ENCODE measurements at regions not wholly inside any gene's neighbourhood (a gene's known extent, or its start where the extent isn't known, plus 50 kb on each side); places are given as distances from the start of the nearest gene placed in this dataset.
"Not testable (repeated sequence)": the region's sequence is repeated elsewhere in the genome, so short reads cannot be mapped to it uniquely, and the experiment has no call there.

GRCh38 chr4:44983083-44983482 is 256.7 kb upstream of the GNPDA2 start:
- no peak for ATAC-seq
- H3K4me1 ChIP-seq, result no peaks in the 10 kb centered on the region
- H3K27ac ChIP-seq, result no peak overlapping the region
- no peaks in the 10 kb centered on the region for H3K9me3 ChIP-seq
- no peaks in the 10 kb centered on the region for H3K36me3 ChIP-seq
- H3K27me3 ChIP-seq, result no peaks in the 10 kb centered on the region
- WGBS, 2 donors (ENCODE audit: low coverage in 1 of 2), result 58 to 68% methylated on average over 2 of the region's 2 CpGs
- TF ChIP-seq CTCF (IDR thresholded peaks at IDR 0.05) (no peak), EP300 (IDR thresholded peaks at IDR 0.05) (no peak), POLR2A (IDR thresholded peaks at IDR 0.05) (no peak), POLR2AphosphoS5 (IDR thresholded peaks at IDR 0.05) (no peak)
- no peak overlapping the region for H3K4me3 ChIP-seq

GRCh38 chr4:44978020-44978419 is 251.7 kb upstream of the GNPDA2 start:
- Histone ChIP-seq H3K27ac (no peak overlapping the region), H3K27me3 (no peaks in the 10 kb centered on the region), H3K4me3 (no peak overlapping the region), H3K4me1 (no peaks in the 10 kb centered on the region), H3K36me3 (no peaks in the 10 kb centered on the region), H3K9me3 (no peaks in the 10 kb centered on the region)
- no peak for ATAC-seq
- TF ChIP-seq POLR2A (IDR thresholded peaks at IDR 0.05), result no peak
- no peak for TF ChIP-seq CTCF (IDR thresholded peaks at IDR 0.05)
- TF ChIP-seq EP300 (IDR thresholded peaks at IDR 0.05), result no peak
- TF ChIP-seq POLR2AphosphoS5 (IDR thresholded peaks at IDR 0.05), result no peak
- 69 to 80% methylated on average over 1 of the region's 1 CpG for WGBS, 2 donors (ENCODE audit: low coverage in 1 of 2)

GRCh38 chr4:44965435-44966095 is 239.2 kb upstream of the GNPDA2 start:
- Histone ChIP-seq H3K36me3 (no peaks in the 10 kb centered on the region), H3K27me3 (no peaks in the 10 kb centered on the region), H3K4me3 (no peak overlapping the region), H3K27ac (no peak overlapping the region), H3K4me1 (no peaks in the 10 kb centered on the region), H3K9me3 (peaks cover 0 to 3% (median 0%) of the 10 kb centered on the region in 3 donors)
- TF ChIP-seq POLR2A (IDR thresholded peaks at IDR 0.05) (no peak), EP300 (IDR thresholded peaks at IDR 0.05) (no peak), CTCF (IDR thresholded peaks at IDR 0.05) (no peak), POLR2AphosphoS5 (IDR thresholded peaks at IDR 0.05) (no peak)
- ATAC-seq, result no peak
- 82 to 96% methylated on average over 5 to 6 of the region's 6 CpGs for WGBS, 2 donors (ENCODE audit: low coverage in 1 of 2)

- WGBS, 2 donors (ENCODE audit: low coverage in 1 of 2), result 65 to 85% methylated on average over 5 of the region's 5 CpGs
- H3K36me3 ChIP-seq, H3K4me3 ChIP-seq, H3K27me3 ChIP-seq, H3K9me3 ChIP-seq, H3K4me1 ChIP-seq, ATAC-seq, H3K27ac ChIP-seq: not testable (repeated sequence)
These were observed 237.7 kb upstream of the GNPDA2 start for GRCh38 chr4:44964086-44964485.

GRCh38 chr4:44961001-44961755 is 234.8 kb upstream of the GNPDA2 start:
- H3K9me3 ChIP-seq, result peaks cover 0 to 7% (median 0%) of the 10 kb centered on the region in 3 donors
- 100% methylated on average over 1 of the region's 1 CpG; no CpG with 5 or more reads in 1 of the 2 donors for WGBS, 2 donors (ENCODE audit: low coverage in 1 of 2)
- no peak for ATAC-seq

More at GRCh38 chr4:44961001-44961755, 234.8 kb upstream of the GNPDA2 start:
- no peak overlapping the region for H3K27ac ChIP-seq
- no peaks in the 10 kb centered on the region for H3K4me1 ChIP-seq
- no peaks in the 10 kb centered on the region for H3K36me3 ChIP-seq
- no peak overlapping the region for H3K4me3 ChIP-seq
- no peaks in the 10 kb centered on the region for H3K27me3 ChIP-seq
- TF ChIP-seq POLR2AphosphoS5 (IDR thresholded peaks at IDR 0.05) (no peak), POLR2A (IDR thresholded peaks at IDR 0.05) (no peak), EP300 (IDR thresholded peaks at IDR 0.05) (no peak), CTCF (IDR thresholded peaks at IDR 0.05) (no peak)
